Stimulated activated CD8-positive, alpha-beta memory T cell treated with anti-CD3 and anti-CD28 coated beads, Interleukin-12 subunit alpha, Interleukin-12 subunit beta, amount 100 ng/mL, for 24 hours (primary cell): ENCODE measurements at regions not wholly inside any gene's neighbourhood (a gene's known extent, or its start where the extent isn't known, plus 50 kb on each side); places are given as distances from the start of the nearest gene placed in this dataset.

Experiments
- DNase-seq: peaks from one replicate; pipeline ENCODE4 v3.0.0-alpha.2; 2020; ENCODE audit errors: extremely low read depth

GRCh38 chr5:135219868-135220267 lies 179.2 kb downstream of the MACROH2A1 start:
- DNase-seq, result no peak

GRCh38 chr5:135218790-135219568 lies 180.1 kb downstream of the MACROH2A1 start:
- DNase-seq, result no peak

- DNase-seq, result no peak
Observed at GRCh38 chr5:135218486-135218755, 180.6 kb downstream of the MACROH2A1 start.

GRCh38 chr5:135217669-135218485 lies 181.2 kb downstream of the MACROH2A1 start:
- DNase-seq, result no peak

GRCh38 chr5:135216471-135217343 lies 182.3 kb downstream of the MACROH2A1 start:
- no peak for DNase-seq

- no peak for DNase-seq
Observed at GRCh38 chr5:135215617-135216470, 181.8 kb upstream of the PITX1 start.

- DNase-seq, result no peak
Observed at GRCh38 chr5:135214897-135215616, 181.0 kb upstream of the PITX1 start.

- no peak for DNase-seq
Observed at GRCh38 chr5:135213466-135214239, 179.6 kb upstream of the PITX1 start.

- DNase-seq, result no peak
Observed at GRCh38 chr5:135213027-135213386, 179.0 kb upstream of the PITX1 start.

GRCh38 chr5:135212361-135213026 lies 178.5 kb upstream of the PITX1 start:
- DNase-seq, result no peak

- DNase-seq, result no peak
Observed at GRCh38 chr5:135211791-135212190, 177.8 kb upstream of the PITX1 start.

GRCh38 chr5:135211083-135211790 lies 177.2 kb upstream of the PITX1 start:
- no peak for DNase-seq

GRCh38 chr5:135210286-135211055 lies 176.4 kb upstream of the PITX1 start:
- DNase-seq, result no peak

- no peak for DNase-seq
Observed at GRCh38 chr5:135208903-135209721, 175.1 kb upstream of the PITX1 start.

GRCh38 chr5:135208555-135208902 lies 174.5 kb upstream of the PITX1 start:
- DNase-seq, result no peak

- no peak for DNase-seq
Observed at GRCh38 chr5:135207866-135208265, 173.8 kb upstream of the PITX1 start.

GRCh38 chr5:135206862-135207261 lies 172.8 kb upstream of the PITX1 start:
- DNase-seq, result no peak
